ENCODE measurements at regions not wholly inside any gene's neighbourhood (a gene's known extent, or its start where the extent isn't known, plus 50 kb on each side); places are given as distances from the start of the nearest gene placed in this dataset.
"Not testable (repeated sequence)": the region's sequence is repeated elsewhere in the genome, so short reads cannot be mapped to it uniquely, and the experiment has no call there.

DNA sequence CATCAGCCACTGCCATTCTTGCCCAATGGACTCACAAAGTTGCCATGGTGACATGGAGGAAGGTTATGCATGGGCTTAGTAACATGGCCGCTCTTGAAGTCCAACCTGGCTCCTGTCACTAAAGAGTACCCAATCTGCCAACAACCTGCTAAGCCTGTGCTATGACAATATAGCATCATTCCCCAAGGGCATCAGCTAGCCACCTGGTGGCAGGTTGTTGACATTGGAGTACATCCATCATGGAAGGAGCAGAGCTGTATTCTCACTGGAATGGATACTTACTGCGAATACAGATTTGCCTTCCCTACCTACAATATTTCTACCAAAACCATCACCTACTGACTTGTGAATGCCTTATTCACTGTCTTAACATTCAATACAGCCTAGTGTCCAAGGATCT, 138.9 kb upstream of the RORA start:
- H3K27me3 ChIP-seq (ENCODE audit: low read depth) = no peaks in the 10 kb centered on the region; the same call in 1 of the 2 replicates
- H3K4me1 ChIP-seq = no peaks in the 10 kb centered on the region
- peaks cover 8% of the 10 kb centered on the region for H3K9me3 ChIP-seq
- DNase-seq (ENCODE audit: low spot score in 2 of 2) = no peak
- in situ Hi-C loops (cut with MboI; ENCODE audit: low sequenced_read_pairs) = no loop called here
- no peak overlapping the region for H3K4me3 ChIP-seq
- H3K36me3 ChIP-seq (replicated peaks) = no peaks in the 10 kb centered on the region

DNA sequence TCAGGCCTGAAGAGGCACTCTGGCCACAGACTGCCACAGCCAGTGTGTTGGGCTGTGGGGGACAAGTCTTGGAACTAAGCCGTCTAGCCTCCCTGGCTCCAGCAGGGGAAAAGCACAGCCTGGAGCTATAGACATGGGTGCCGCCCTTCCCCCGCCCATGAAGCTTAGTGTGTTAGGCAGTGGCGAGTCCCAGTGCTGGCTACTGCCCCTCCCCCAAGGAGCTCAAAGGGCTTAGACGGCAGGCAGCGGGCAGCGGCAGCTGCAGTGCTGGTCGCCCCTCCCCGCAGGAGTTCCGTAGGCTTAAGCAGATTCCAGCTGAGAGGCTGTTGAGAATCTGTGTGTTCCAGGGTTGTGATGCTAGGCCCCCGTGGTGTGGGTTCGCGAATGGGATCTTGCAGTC, 135.8 kb upstream of the RORA start:
- H3K9me3 ChIP-seq = peaks cover 5% of the 10 kb centered on the region
- H3K36me3 ChIP-seq (replicated peaks) = no peaks in the 10 kb centered on the region
- no peak overlapping the region for H3K4me3 ChIP-seq
- no peaks in the 10 kb centered on the region; the same call in 1 of the 2 replicates for H3K27me3 ChIP-seq (ENCODE audit: low read depth)
- H3K4me1 ChIP-seq = no peaks in the 10 kb centered on the region
- DNase-seq (ENCODE audit: low spot score in 2 of 2) = peak in 1 of 2 experiments; percentile 31
- in situ Hi-C loops (cut with MboI; ENCODE audit: low sequenced_read_pairs) = no loop called here

DNA sequence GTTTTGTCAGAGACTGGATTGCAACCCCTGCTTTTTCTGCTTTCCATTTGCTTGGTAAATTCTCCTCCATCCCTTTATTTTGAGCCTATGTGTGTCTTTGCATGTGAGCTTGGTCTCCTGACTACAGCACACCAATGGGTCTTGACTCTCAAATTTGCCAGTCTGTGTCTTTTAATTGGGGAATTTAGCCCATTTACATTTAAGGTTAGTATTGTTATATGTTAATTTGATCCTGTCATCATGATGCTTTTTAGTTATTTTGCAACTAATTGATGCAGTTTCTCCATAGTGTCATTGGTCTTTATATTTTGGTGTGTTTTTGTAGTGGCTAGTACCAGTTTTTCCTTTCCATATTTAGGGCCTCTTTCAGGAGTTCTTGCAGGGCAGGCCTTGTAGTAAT, 133.8 kb upstream of the RORA start:
- H3K9me3 ChIP-seq; H3K4me1 ChIP-seq; H3K4me3 ChIP-seq; H3K36me3 ChIP-seq (replicated peaks); H3K27me3 ChIP-seq (ENCODE audit: low read depth); DNase-seq (ENCODE audit: low spot score in 2 of 2); in situ Hi-C loops (cut with MboI; ENCODE audit: low sequenced_read_pairs): not testable (repeated sequence)

DNA sequence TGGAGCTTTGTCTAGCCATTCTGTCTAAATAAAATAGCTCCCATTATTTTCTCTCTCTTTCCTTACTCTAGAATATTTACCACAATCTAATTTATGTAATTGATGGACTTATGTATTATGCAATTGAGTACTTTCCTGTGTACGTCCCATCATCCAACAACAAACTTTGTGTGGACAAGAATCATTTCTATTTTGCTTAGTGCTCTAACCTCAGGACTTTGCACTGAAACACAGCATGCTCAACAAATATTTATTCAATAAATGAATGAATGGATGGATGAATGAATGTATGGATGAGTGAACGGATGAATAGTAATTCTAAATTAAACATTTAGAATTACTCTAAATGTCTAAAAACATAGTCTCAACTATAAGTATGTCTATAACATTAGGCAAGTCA, 115.2 kb upstream of the RORA start:
- no peak for DNase-seq (ENCODE audit: low spot score in 2 of 2)
- no peaks in the 10 kb centered on the region; the same call in 1 of the 2 replicates for H3K9me3 ChIP-seq
- in situ Hi-C loops (cut with MboI; ENCODE audit: low sequenced_read_pairs) = no loop called here
- no peaks in the 10 kb centered on the region for H3K36me3 ChIP-seq (replicated peaks)
- H3K27me3 ChIP-seq (ENCODE audit: low read depth) = no peaks in the 10 kb centered on the region
- no peak overlapping the region for H3K4me3 ChIP-seq
- no peaks in the 10 kb centered on the region for H3K4me1 ChIP-seq

DNA sequence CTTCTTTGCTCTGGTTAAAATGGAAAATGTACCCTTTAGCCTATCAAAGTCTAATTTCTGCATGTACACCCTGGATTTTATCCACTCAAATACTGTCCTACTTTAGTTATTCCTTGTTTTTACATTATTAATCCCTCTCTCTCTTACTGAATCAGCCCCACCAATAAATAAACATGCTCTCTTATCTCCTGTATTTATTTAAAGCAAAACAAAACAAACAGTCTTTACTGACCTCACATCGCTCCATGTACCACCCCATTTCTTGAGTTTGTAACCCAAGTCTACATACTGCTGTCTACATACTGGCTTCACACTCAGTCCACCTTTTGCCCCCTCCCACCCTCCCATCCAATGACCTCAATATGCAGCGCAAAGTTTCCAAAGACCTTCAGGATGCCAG, 113.3 kb upstream of the RORA start:
- DNase-seq (ENCODE audit: low spot score in 2 of 2) = no peak
- no peak overlapping the region for H3K4me3 ChIP-seq
- no peaks in the 10 kb centered on the region for H3K27me3 ChIP-seq (ENCODE audit: low read depth)
- H3K9me3 ChIP-seq = peaks cover 6% of the 10 kb centered on the region
- H3K36me3 ChIP-seq (replicated peaks) = no peaks in the 10 kb centered on the region
- no peaks in the 10 kb centered on the region for H3K4me1 ChIP-seq
- in situ Hi-C loops (cut with MboI; ENCODE audit: low sequenced_read_pairs) = no loop called here

DNA sequence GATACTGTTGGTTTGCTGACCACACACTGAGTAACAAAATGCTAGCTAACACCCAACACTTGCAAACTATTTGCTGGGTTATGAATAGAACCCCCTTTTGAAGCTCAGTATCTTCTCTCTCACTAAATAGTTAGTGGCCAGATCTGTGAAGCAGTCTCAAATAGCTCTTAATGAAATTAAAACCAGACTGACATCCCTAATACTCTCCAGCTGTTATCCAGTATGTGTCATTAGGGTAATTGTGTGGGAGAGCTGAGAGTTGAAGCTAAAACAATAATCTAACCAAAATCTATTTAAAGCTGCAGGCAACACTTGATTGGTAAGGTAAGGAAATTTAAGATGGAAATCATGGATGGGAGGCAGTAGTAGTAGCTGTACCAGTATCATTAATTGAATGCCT, 110.4 kb upstream of the RORA start:
- DNase-seq (ENCODE audit: low spot score in 2 of 2) = no peak
- H3K36me3 ChIP-seq (replicated peaks) = no peaks in the 10 kb centered on the region
- peaks cover 6% of the 10 kb centered on the region for H3K9me3 ChIP-seq
- in situ Hi-C loops (cut with MboI; ENCODE audit: low sequenced_read_pairs) = no loop called here
- no peak overlapping the region for H3K4me3 ChIP-seq
- H3K27me3 ChIP-seq (ENCODE audit: low read depth) = no peaks in the 10 kb centered on the region
- H3K4me1 ChIP-seq = no peaks in the 10 kb centered on the region

DNA sequence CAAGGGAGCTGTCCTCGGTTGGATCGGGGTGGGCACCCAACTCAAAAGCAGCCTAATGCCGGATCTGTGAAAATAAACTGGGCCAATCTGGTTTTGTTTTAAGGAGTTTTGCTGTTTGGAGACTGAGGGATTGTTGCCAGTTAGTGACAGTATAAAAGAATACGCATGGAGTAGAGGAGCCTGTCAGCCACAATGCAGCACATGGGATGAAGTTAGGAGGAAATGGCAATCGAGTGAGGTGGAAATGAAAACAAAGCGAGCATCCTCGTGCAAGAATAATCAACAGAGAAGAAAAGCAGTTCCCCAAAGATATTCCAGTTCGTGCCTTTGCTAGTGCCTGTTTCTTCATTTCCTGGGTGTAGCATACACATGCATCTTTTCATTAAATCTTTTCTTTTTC, 108.4 kb upstream of the RORA start:
- Histone ChIP-seq H3K9me3 (peaks cover 6% of the 10 kb centered on the region), H3K36me3 (replicated peaks) (no peaks in the 10 kb centered on the region), H3K4me1 (no peaks in the 10 kb centered on the region), H3K4me3 (no peak overlapping the region), H3K27me3 (ENCODE audit: low read depth) (no peaks in the 10 kb centered on the region)
- no peak for DNase-seq (ENCODE audit: low spot score in 2 of 2)
- in situ Hi-C loops (cut with MboI; ENCODE audit: low sequenced_read_pairs) = no loop called here

DNA sequence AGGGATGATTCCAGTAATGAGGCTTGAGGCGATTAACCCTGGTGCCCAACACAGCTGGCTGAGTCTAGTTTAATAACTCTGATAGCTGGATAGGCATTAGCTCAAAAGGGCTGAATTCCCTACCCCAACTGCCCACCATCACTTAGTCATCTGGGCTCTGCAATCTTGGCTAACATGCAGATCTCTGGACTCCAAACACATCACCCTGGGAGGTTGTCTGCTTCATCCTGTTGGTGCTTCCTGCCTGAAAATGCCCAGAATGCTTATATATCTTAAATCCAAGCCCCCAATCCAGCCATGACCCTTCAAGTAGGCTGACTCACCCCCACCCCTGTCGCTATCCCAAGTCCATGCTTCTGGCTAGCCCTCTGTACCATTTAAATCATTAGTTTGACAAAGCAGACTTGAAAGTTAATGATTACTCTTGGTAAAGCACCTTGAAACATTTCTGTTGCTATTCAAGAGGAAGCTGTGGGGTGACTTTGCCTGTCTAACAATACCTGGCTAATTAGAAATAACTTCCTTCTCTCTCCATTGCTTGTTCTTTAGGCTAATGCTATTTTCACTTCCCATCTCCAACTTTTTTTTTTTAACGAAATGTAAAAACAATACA, 107.0 kb upstream of the RORA start:
- no peak overlapping the region for H3K4me3 ChIP-seq
- peaks cover 6% of the 10 kb centered on the region for H3K9me3 ChIP-seq
- no peaks in the 10 kb centered on the region for H3K36me3 ChIP-seq (replicated peaks)
- H3K4me1 ChIP-seq = no peaks in the 10 kb centered on the region
- in situ Hi-C loops (cut with MboI; ENCODE audit: low sequenced_read_pairs) = no loop called here
- no peak for DNase-seq (ENCODE audit: low spot score in 2 of 2)
- no peaks in the 10 kb centered on the region for H3K27me3 ChIP-seq (ENCODE audit: low read depth)

DNA sequence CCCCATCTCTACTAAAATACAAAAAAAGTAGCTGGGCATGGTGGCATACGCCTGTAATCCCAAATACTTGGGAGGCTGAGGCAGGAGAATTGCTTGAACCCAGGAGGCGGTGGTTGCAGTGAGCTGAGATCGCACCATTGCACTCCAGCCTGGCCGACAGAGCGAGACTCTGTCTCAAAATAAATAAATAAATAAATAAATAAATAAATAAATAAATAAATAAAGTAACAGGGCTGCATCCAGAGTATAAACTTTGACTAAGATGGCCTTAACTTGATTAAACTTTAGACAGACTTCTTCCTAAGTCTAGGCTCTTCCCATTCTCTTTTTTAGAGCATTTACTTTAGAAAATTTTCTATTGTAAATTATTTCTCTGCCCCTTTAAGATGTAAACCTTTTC, 105.6 kb upstream of the RORA start:
- in situ Hi-C loops (cut with MboI; ENCODE audit: low sequenced_read_pairs) = not testable (repeated sequence)

DNA sequence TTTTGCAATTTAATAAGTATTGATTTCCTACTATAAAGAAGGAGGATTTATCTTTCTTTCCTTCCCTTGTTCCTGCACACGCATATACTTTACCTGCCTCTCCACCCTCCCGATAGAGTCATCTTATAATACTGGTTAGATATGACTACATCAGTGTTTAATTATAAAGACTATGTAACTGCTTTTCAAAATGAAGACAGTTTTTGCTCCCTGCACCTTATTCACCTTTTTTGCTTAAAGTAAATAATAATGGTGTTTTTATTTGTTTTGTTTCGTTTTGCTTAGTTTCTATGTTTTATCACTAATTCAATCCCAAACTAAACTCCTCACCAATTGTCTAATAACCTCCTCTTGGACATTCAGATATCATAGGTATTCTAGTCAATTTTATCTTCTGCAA, 101.9 kb upstream of the RORA start:
- no peak for DNase-seq (ENCODE audit: low spot score in 2 of 2)
- Histone ChIP-seq H3K9me3 (0 out of 2 replicates have a peak, but pooled peaks cover 1% of the 10 kb centered on the region), H3K4me1 (no peaks in the 10 kb centered on the region), H3K27me3 (ENCODE audit: low read depth) (no peaks in the 10 kb centered on the region), H3K4me3 (no peak overlapping the region), H3K36me3 (replicated peaks) (no peaks in the 10 kb centered on the region)
- in situ Hi-C loops (cut with MboI; ENCODE audit: low sequenced_read_pairs) = no loop called here

More for the DNA sequence above, 105.6 kb upstream of the RORA start:
- not testable (repeated sequence) for DNase-seq (ENCODE audit: low spot score in 2 of 2); H3K4me3 ChIP-seq; H3K4me1 ChIP-seq; H3K27me3 ChIP-seq (ENCODE audit: low read depth); H3K9me3 ChIP-seq; H3K36me3 ChIP-seq (replicated peaks)

DNA sequence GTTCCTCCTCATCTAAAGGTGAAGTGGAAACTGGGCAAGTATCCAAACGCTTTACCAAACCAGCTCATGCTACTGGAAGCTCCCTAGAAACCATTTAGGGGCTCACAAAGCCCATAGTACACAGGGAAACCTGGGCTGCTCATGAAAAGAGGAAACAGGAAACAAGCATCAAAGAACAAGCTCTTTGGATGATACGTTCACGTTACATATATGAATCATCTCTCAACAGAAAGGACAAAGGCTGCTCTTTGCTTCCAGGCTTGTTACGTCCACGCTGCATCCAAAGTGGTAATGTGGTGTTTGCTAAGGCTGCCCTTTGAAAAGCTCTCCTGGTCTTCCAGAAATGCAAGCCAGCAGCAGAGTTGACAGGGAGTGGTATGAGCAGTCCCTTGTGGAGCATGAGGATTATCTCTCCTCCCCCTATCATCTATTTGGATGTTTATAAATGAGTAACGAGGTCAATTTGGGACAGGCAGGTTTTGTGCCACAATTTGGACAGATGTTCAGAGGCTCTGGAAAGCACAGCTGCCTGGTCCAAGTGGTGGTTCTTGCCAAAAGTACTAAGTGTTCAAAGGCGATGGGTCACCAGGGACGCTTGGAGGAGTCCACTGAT, 98.0 kb upstream of the RORA start:
- no peak for DNase-seq (ENCODE audit: low spot score in 2 of 2)
- in situ Hi-C loops (cut with MboI; ENCODE audit: low sequenced_read_pairs) = no loop called here
- H3K36me3 ChIP-seq (replicated peaks) = no peaks in the 10 kb centered on the region

DNA sequence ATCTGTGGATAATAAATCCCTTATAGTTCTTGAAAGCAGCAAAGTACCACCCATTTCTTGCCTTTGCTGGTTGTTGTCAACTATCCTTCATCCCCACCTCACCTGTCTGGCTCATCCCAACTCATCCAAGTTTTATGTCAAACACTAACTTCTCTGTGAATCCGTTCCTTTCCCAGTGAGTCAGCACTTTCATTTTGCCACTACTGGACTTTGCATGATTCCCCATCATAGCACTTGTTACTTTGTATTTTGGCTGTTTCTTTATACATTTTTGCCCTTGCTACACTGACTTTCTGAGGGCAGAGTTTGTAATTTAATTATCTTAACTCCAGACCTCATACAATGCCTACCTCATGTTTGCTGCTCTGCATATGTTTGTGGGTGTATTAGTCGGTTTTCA, 90.8 kb upstream of the RORA start:
- peaks cover 9% of the 10 kb centered on the region for H3K9me3 ChIP-seq
- H3K4me1 ChIP-seq = no peaks in the 10 kb centered on the region
- in situ Hi-C loops (cut with MboI; ENCODE audit: low sequenced_read_pairs) = no loop called here
- no peaks in the 10 kb centered on the region for H3K36me3 ChIP-seq (replicated peaks)
- H3K4me3 ChIP-seq = no peak overlapping the region
- no peak for DNase-seq (ENCODE audit: low spot score in 2 of 2)
- 0 out of 2 replicates have a peak, but pooled peaks cover 3% of the 10 kb centered on the region for H3K27me3 ChIP-seq (ENCODE audit: low read depth)

More for the DNA sequence above, 98.0 kb upstream of the RORA start:
- peaks cover 3% of the 10 kb centered on the region for H3K9me3 ChIP-seq
- no peaks in the 10 kb centered on the region for H3K4me1 ChIP-seq
- H3K27me3 ChIP-seq (ENCODE audit: low read depth) = no peaks in the 10 kb centered on the region
- no peak overlapping the region for H3K4me3 ChIP-seq

DNA sequence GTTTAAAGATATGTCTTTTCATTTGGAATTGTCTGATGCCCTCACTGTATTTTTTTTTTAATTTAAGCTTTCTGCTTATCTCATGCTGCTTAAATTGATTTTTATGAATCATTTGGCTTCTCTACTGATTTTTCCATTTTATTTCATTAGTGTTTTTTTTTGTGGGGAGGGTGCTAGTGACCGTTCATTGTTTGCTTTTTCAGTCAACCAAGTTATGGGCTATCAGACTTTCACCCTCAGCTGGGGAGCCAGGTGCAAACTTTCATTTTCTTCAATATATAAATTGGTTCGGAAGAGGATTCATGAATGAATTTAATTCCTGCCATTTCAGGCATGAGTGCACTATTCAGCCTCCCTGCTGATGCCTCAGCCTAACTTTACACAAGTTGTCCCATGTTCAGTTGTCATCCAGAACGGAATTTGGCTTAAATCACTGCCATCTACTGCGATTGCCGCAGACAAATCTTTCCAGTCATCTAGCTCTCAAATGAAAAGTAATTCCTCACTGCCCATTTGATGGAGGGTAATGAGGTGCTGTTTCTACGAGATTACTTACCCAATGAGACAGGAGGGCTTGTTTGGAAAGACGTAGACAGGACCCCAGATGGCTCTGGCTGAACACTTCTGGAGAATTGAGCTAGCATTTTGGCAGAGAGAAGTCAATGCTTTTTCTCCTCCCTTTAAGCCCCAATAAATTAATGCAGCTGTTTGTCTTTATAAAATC, 89.9 kb upstream of the RORA start:
- H3K36me3 ChIP-seq (replicated peaks) = no peaks in the 10 kb centered on the region
- H3K4me1 ChIP-seq = no peaks in the 10 kb centered on the region
- no peak overlapping the region for H3K4me3 ChIP-seq
- H3K9me3 ChIP-seq = peaks cover 9% of the 10 kb centered on the region
- in situ Hi-C loops (cut with MboI; ENCODE audit: low sequenced_read_pairs) = no loop called here
- no peak for DNase-seq (ENCODE audit: low spot score in 2 of 2)
- H3K27me3 ChIP-seq (ENCODE audit: low read depth) = 0 out of 2 replicates have a peak, but pooled peaks cover 3% of the 10 kb centered on the region

DNA sequence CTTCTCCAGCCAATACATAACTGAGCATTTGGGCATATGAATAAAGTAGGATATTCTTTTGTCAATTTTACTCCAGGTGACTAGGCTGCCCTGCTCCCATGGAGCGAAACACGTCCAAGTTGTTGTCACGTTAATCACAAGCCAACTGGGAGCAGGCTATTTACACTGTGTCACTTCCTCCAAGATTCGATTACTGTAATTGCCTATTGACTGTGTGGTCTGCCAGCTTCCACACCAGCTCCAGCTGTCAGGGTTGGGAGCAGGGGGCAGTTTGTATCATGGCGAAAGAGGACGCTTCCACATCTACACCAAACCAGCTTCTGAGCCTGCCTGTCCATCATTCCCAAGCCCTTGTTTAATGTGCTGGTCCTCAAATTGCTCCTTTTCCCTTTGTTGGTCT, 89.2 kb upstream of the RORA start:
- no peaks in the 10 kb centered on the region for H3K36me3 ChIP-seq (replicated peaks)
- no peak for DNase-seq (ENCODE audit: low spot score in 2 of 2)
- in situ Hi-C loops (cut with MboI; ENCODE audit: low sequenced_read_pairs) = no loop called here
- peaks cover 9% of the 10 kb centered on the region for H3K9me3 ChIP-seq
- H3K4me1 ChIP-seq = no peaks in the 10 kb centered on the region
- H3K4me3 ChIP-seq = no peak overlapping the region
- 0 out of 2 replicates have a peak, but pooled peaks cover 3% of the 10 kb centered on the region for H3K27me3 ChIP-seq (ENCODE audit: low read depth)
